ENCODE measurements at regions not wholly inside any gene's neighbourhood (a gene's known extent, or its start where the extent isn't known, plus 50 kb on each side); places are given as distances from the start of the nearest gene placed in this dataset.

DNA sequence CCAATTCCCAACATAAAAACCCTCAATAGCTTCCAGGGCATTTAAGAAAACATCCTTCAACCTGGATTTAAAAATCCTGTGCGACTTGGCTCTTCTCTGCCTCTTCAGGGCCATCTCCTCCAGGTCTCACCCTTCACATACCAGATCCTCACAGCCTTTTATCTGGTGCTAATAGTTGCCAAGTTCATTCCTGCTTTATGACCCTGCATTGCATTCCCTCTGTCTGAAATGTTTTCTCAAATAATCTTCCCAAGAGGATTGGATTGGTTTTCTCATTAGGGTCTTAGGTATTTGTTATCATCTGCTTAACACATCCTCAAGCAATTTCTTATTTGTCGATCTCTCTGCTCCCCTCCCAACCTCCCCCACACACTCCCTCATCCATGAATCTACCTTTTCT is 832.0 kb downstream of the GALC start:
- intact Hi-C loops (cut with micrococcal nuclease) = no loop called here
- DNase-seq (no peak), ATAC-seq (ENCODE audit: low read depth) (no peak)
- Histone ChIP-seq H3K18ac (ENCODE audit: low read depth, low read length) (no peak overlapping the region), H3K56ac (ENCODE audit: extremely low read depth, insufficient read depth, low read length) (no peak overlapping the region), H3K9me1 (ENCODE audit: insufficient read depth, low read length) (no peaks in the 10 kb centered on the region), H3K79me1 (ENCODE audit: low read depth in 1 of 2, low read length in 2 of 2) (no peaks in the 10 kb centered on the region), H3K4me1 (ENCODE audit: control insufficient read depth, insufficient read depth, low read length) (no peaks in the 10 kb centered on the region), H3K9ac (ENCODE audit: low read depth, low read length) (no peak overlapping the region), H2BK120ac (ENCODE audit: low read depth, low read length) (no peak overlapping the region), H3K36me3 (ENCODE audit: control insufficient read depth, insufficient read depth, low read length) (no peaks in the 10 kb centered on the region), H4K5ac (ENCODE audit: low read depth, low read length) (no peak overlapping the region), H2AK9ac (replicated peaks; ENCODE audit: low read depth, low read length, poor library complexity) (no peak overlapping the region), H4K8ac (ENCODE audit: low read depth in 2 of 2, low read length in 2 of 2) (no peak overlapping the region), H3K4me2 (ENCODE audit: low read depth, low read length) (no peak overlapping the region), H3K27ac (ENCODE audit: insufficient read depth, low read length) (no peak overlapping the region), H2AFZ (replicated peaks; ENCODE audit: low read length, poor library complexity) (no peak overlapping the region), H3K4ac (ENCODE audit: low read depth, low read length) (no peak overlapping the region), H4K20me1 (ENCODE audit: insufficient read depth, low read length) (no peaks in the 10 kb centered on the region), H2BK15ac (ENCODE audit: low read depth, low read length) (no peak overlapping the region), H3K14ac (replicated peaks; ENCODE audit: low read depth, low read length) (no peak overlapping the region), H2AK5ac (ENCODE audit: low read depth, low read length) (no peak overlapping the region), H3K27me3 (ENCODE audit: control insufficient read depth, insufficient read depth, low read length) (no peaks in the 10 kb centered on the region), H3K9me3 (ENCODE audit: control insufficient read depth, insufficient read depth, low read length) (no peaks in the 10 kb centered on the region), H2BK5ac (ENCODE audit: low read depth, low read length, poor library complexity, severe bottlenecking) (no peak overlapping the region), H3K23ac (ENCODE audit: low read depth, low read length) (no peak overlapping the region), H4K91ac (ENCODE audit: insufficient read depth, low read depth, low read length) (no peak overlapping the region), H3K4me3 (ENCODE audit: insufficient read depth, low read depth, low read length) (no peak overlapping the region), H2BK20ac (ENCODE audit: low read depth, low read length) (no peak overlapping the region)
- TF ChIP-seq NFE2L2 (IDR thresholded peaks at IDR 0.05; ENCODE audit: low read depth, low read length) (no peak), CHD1 (IDR thresholded peaks at IDR 0.05; ENCODE audit: low read depth, low read length) (no peak), MAZ (IDR thresholded peaks at IDR 0.05; ENCODE audit: borderline replicate concordance, low read depth, low read length) (no peak), RFX5 (IDR thresholded peaks at IDR 0.05; ENCODE audit: low read depth, low read length) (no peak), RAD21 (IDR thresholded peaks at IDR 0.05; ENCODE audit: low read length) (no peak), CEBPB (IDR thresholded peaks at IDR 0.05; ENCODE audit: low read depth, low read length) (no peak), MAFK (IDR thresholded peaks at IDR 0.05; ENCODE audit: low read depth, low read length) (no peak), MXI1 (IDR thresholded peaks at IDR 0.05; ENCODE audit: borderline replicate concordance, low read depth, low read length) (no peak), RCOR1 (IDR thresholded peaks at IDR 0.05; ENCODE audit: insufficient replicate concordance, low read length) (no peak), POLR2A (IDR thresholded peaks at IDR 0.05; ENCODE audit: low read depth, low read length) (no peak), SMC3 (IDR thresholded peaks at IDR 0.05; ENCODE audit: low read depth, low read length) (no peak), BHLHE40 (IDR thresholded peaks at IDR 0.05; ENCODE audit: low read depth, low read length) (no peak), FOS (IDR thresholded peaks at IDR 0.05; ENCODE audit: low read depth, low read length) (no peak)
- TF ChIP-seq, protein P1, sequence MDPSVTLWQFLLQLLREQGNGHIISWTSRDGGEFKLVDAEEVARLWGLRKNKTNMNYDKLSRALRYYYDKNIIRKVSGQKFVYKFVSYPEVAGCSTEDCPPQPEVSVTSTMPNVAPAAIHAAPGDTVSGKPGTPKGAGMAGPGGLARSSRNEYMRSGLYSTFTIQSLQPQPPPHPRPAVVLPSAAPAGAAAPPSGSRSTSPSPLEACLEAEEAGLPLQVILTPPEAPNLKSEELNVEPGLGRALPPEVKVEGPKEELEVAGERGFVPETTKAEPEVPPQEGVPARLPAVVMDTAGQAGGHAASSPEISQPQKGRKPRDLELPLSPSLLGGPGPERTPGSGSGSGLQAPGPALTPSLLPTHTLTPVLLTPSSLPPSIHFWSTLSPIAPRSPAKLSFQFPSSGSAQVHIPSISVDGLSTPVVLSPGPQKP (IDR thresholded peaks at IDR 0.05; ENCODE audit: borderline replicate concordance, low read depth, low read length) = no peak
- TF ChIP-seq, protein P2, sequence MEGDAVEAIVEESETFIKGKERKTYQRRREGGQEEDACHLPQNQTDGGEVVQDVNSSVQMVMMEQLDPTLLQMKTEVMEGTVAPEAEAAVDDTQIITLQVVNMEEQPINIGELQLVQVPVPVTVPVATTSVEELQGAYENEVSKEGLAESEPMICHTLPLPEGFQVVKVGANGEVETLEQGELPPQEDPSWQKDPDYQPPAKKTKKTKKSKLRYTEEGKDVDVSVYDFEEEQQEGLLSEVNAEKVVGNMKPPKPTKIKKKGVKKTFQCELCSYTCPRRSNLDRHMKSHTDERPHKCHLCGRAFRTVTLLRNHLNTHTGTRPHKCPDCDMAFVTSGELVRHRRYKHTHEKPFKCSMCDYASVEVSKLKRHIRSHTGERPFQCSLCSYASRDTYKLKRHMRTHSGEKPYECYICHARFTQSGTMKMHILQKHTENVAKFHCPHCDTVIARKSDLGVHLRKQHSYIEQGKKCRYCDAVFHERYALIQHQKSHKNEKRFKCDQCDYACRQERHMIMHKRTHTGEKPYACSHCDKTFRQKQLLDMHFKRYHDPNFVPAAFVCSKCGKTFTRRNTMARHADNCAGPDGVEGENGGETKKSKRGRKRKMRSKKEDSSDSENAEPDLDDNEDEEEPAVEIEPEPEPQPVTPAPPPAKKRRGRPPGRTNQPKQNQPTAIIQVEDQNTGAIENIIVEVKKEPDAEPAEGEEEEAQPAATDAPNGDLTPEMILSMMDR (conservative IDR thresholded peaks at IDR 0.05; ENCODE audit: low read depth, low read length) = no peak
- TF ChIP-seq, protein P3, sequence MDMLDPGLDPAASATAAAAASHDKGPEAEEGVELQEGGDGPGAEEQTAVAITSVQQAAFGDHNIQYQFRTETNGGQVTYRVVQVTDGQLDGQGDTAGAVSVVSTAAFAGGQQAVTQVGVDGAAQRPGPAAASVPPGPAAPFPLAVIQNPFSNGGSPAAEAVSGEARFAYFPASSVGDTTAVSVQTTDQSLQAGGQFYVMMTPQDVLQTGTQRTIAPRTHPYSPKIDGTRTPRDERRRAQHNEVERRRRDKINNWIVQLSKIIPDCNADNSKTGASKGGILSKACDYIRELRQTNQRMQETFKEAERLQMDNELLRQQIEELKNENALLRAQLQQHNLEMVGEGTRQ (IDR thresholded peaks at IDR 0.05; ENCODE audit: low read depth, low read length) = no peak
- WGBS, 2 experiments (ENCODE audit: extremely low coverage in 2 of 2, insufficient read length in 1 of 2) = 60% methylated on average over 1 of the region's 2 CpGs; no CpG with 5 or more reads in 1 of the 2 experiments
- POLR2A ChIA-PET (ENCODE audit: unreplicated experiment) = no interaction called here
- CTCF ChIA-PET = no interaction called here
- no TSS peak for BruUV-seq (replicated peaks)
- dilution Hi-C loops (cut with HindIII; ENCODE audit: low sequenced_read_pairs, unreplicated experiment) = no loop called here
- in situ Hi-C loops (cut with MboI; ENCODE audit: low sequenced_read_pairs) = no loop called here

Data from IMR-90 (cell line).